Astrocyte of the hippocampus (primary cell): ENCODE measurements at regions not wholly inside any gene's neighbourhood (a gene's known extent, or its start where the extent isn't known, plus 50 kb on each side); places are given as distances from the start of the nearest gene placed in this dataset.
"Not testable (repeated sequence)": the region's sequence is repeated elsewhere in the genome, so short reads cannot be mapped to it uniquely, and the experiment has no call there.

Source experiments
- DNase-seq: peaks from one replicate; pipeline ENCODE4 v3.0.0; 2011; ENCODE audit warnings: low read depth, low spot score

GRCh38 chr14:99024926-99025325 lies 247.1 kb downstream of the BCL11B start:
- DNase-seq = no peak

- no peak for DNase-seq
Observed at GRCh38 chr14:99025418-99025817, 246.6 kb downstream of the BCL11B start.

- DNase-seq = no peak
Observed at GRCh38 chr14:99026471-99026870, 245.5 kb downstream of the BCL11B start.

GRCh38 chr14:99028041-99028440 lies 244.0 kb downstream of the BCL11B start:
- no peak for DNase-seq

GRCh38 chr14:99028521-99028920 lies 243.5 kb downstream of the BCL11B start:
- no peak for DNase-seq

GRCh38 chr14:99029145-99029915 lies 242.7 kb downstream of the BCL11B start:
- no peak for DNase-seq

- DNase-seq = no peak
Observed at GRCh38 chr14:99029916-99030305, 242.1 kb downstream of the BCL11B start.

GRCh38 chr14:99030454-99030853 lies 241.5 kb downstream of the BCL11B start:
- DNase-seq = no peak

GRCh38 chr14:99032759-99033158 lies 239.2 kb downstream of the BCL11B start:
- no peak for DNase-seq

- DNase-seq = no peak
Observed at GRCh38 chr14:99033951-99034350, 238.0 kb downstream of the BCL11B start.

- DNase-seq = no peak
Observed at GRCh38 chr14:99034711-99035171, 237.3 kb downstream of the BCL11B start.

GRCh38 chr14:99035268-99035667 lies 236.7 kb downstream of the BCL11B start:
- DNase-seq = peak; percentile 39

GRCh38 chr14:99035712-99036610 lies 236.0 kb downstream of the BCL11B start:
- peak; percentile 98 for DNase-seq

GRCh38 chr14:99036611-99037293 lies 235.2 kb downstream of the BCL11B start:
- no peak for DNase-seq

GRCh38 chr14:99037326-99037725 lies 234.7 kb downstream of the BCL11B start:
- DNase-seq = not testable (repeated sequence)

- no peak for DNase-seq
Observed at GRCh38 chr14:99037777-99038430, 234.1 kb downstream of the BCL11B start.

- peak; percentile 71 for DNase-seq
Observed at GRCh38 chr14:99038431-99038820, 233.6 kb downstream of the BCL11B start.

GRCh38 chr14:99039331-99040041 lies 232.5 kb downstream of the BCL11B start:
- DNase-seq = no peak

GRCh38 chr14:99040052-99040451 lies 231.9 kb downstream of the BCL11B start:
- no peak for DNase-seq

GRCh38 chr14:99040711-99041110 lies 231.3 kb downstream of the BCL11B start:
- no peak for DNase-seq
